HL-60 (cell line): ENCODE measurements at regions not wholly inside any gene's neighbourhood (a gene's known extent, or its start where the extent isn't known, plus 50 kb on each side); places are given as distances from the start of the nearest gene placed in this dataset.

ENCODE experiments used
- CTCF ChIP-seq: IDR thresholded peaks from one replicate; pipeline ENCODE4 v1.5.1; 2011; ENCODE audit warnings: low read length, control low read depth, inconsistent platforms; ENCODE audit not compliant: insufficient read depth
- GABPA ChIP-seq: IDR thresholded peaks from 2 replicates; pipeline ENCODE4 v1.6.1; 2012; ENCODE audit warnings: low read depth
- POLR2AphosphoS5 ChIP-seq: IDR thresholded peaks from 2 replicates; pipeline ENCODE4 v1.6.1; 2012; ENCODE audit warnings: low read depth
- REST ChIP-seq: IDR thresholded peaks from 2 replicates; pipeline ENCODE4 v1.6.1; 2012; ENCODE audit warnings: low read depth; ENCODE audit not compliant: insufficient replicate concordance
- SPI1 ChIP-seq: IDR thresholded peaks from 2 replicates; pipeline ENCODE4 v1.6.1; 2012; ENCODE audit warnings: low read depth, mild to moderate bottlenecking, borderline replicate concordance

- no peak for TF ChIP-seq CTCF
- TF ChIP-seq POLR2AphosphoS5, result no peak
- TF ChIP-seq REST, result no peak
- TF ChIP-seq GABPA, result no peak
- TF ChIP-seq SPI1, result no peak
Observed at GRCh38 chr3:78003090-78003489, 963.2 kb downstream of the ROBO2 start.
